ENCODE measurements at regions not wholly inside any gene's neighbourhood (a gene's known extent, or its start where the extent isn't known, plus 50 kb on each side); places are given as distances from the start of the nearest gene placed in this dataset.

DNA sequence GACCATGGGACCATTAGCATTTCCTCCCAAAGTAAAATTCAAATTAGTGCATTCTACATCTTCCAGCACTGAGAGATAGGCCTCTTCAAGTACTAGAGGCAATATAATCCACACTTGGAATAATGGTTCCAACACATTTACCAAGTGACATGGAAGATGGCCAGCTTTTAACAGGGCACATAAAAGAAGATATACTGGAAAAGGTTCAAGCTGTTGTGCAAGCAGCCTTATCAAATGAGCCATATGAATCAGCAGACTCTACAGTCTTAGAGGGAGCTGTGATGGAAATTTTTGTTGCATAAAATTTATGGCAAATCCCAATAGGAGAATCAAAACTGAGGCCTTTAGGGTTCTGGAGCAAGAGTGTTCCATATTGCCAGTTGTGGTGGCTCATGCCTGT, 526.6 kb upstream of the IRAK1BP1 start:
- TF ChIP-seq, protein P1, sequence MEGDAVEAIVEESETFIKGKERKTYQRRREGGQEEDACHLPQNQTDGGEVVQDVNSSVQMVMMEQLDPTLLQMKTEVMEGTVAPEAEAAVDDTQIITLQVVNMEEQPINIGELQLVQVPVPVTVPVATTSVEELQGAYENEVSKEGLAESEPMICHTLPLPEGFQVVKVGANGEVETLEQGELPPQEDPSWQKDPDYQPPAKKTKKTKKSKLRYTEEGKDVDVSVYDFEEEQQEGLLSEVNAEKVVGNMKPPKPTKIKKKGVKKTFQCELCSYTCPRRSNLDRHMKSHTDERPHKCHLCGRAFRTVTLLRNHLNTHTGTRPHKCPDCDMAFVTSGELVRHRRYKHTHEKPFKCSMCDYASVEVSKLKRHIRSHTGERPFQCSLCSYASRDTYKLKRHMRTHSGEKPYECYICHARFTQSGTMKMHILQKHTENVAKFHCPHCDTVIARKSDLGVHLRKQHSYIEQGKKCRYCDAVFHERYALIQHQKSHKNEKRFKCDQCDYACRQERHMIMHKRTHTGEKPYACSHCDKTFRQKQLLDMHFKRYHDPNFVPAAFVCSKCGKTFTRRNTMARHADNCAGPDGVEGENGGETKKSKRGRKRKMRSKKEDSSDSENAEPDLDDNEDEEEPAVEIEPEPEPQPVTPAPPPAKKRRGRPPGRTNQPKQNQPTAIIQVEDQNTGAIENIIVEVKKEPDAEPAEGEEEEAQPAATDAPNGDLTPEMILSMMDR (IDR thresholded peaks at IDR 0.05; ENCODE audit: borderline replicate concordance, extremely low read depth, low read length, poor library complexity, severe bottlenecking), result no peak
- no peak for TF ChIP-seq EZH2 (IDR thresholded peaks at IDR 0.05; ENCODE audit: borderline replicate concordance, low read depth, low read length, severe bottlenecking)

Data from DND-41 (cell line).